Skin epidermis (tissue), 12 donors: ENCODE measurements at regions not wholly inside any gene's neighbourhood (a gene's known extent, or its start where the extent isn't known, plus 50 kb on each side); places are given as distances from the start of the nearest gene placed in this dataset.
A peak's percentile ranks its signal among the peaks of the same experiment; 100 is the strongest.

ENCODE experiments used
- H3K27ac ChIP-seq, 21 experiments: fragments of 200-600 bp; sonication (generic) in 11 of 21; one replicate each; pipeline ENCODE4 v1.5.0; 2020; ENCODE audit warnings: mild to moderate bottlenecking in 3 of 21, inconsistent platforms in 2 of 21, moderate library complexity in 2 of 21
- H3K4me3 ChIP-seq, 7 experiments: fragments of 200-600 bp; sonication (generic) in 2 of 7; one replicate each; pipeline ENCODE4 v1.5.0; 2020; ENCODE audit warnings: inconsistent platforms in 2 of 7, mild to moderate bottlenecking in 2 of 7, moderate library complexity in 1 of 7

GRCh38 chr2:138103156-138103555 lies 138.9 kb downstream of the HNMT start:
- Histone ChIP-seq H3K4me3 (no peak overlapping the region), H3K27ac (no peak overlapping the region)

GRCh38 chr2:138104071-138104470 lies 139.8 kb downstream of the HNMT start:
- H3K27ac ChIP-seq, result no peak overlapping the region
- no peak overlapping the region for H3K4me3 ChIP-seq

- H3K4me3 ChIP-seq, result no peak overlapping the region
- no peak overlapping the region for H3K27ac ChIP-seq
These were observed 141.1 kb downstream of the HNMT start for GRCh38 chr2:138105358-138105757.

GRCh38 chr2:138106606-138107005 lies 142.3 kb downstream of the HNMT start:
- Histone ChIP-seq H3K27ac (no peak overlapping the region), H3K4me3 (no peak overlapping the region)

- H3K27ac ChIP-seq, result no peak overlapping the region
- H3K4me3 ChIP-seq, result no peak overlapping the region
These were observed 143.0 kb downstream of the HNMT start for GRCh38 chr2:138107288-138107687.

- no peak overlapping the region for H3K27ac ChIP-seq
These were observed 146.3 kb downstream of the HNMT start for GRCh38 chr2:138110453-138111083.

GRCh38 chr2:138112536-138112935 lies 148.3 kb downstream of the HNMT start:
- Histone ChIP-seq H3K27ac (no peak overlapping the region), H3K4me3 (no peak overlapping the region)

More at GRCh38 chr2:138110453-138111083, 146.3 kb downstream of the HNMT start:
- no peak overlapping the region for H3K4me3 ChIP-seq

- no peak overlapping the region for H3K4me3 ChIP-seq
- H3K27ac ChIP-seq, result no peak overlapping the region
These were observed 149.7 kb downstream of the HNMT start for GRCh38 chr2:138113871-138114525.

GRCh38 chr2:138115666-138116065 lies 151.4 kb downstream of the HNMT start:
- Histone ChIP-seq H3K4me3 (no peak overlapping the region), H3K27ac (no peak overlapping the region)

GRCh38 chr2:138116456-138116855 lies 152.2 kb downstream of the HNMT start:
- H3K4me3 ChIP-seq, result no peak overlapping the region

GRCh38 chr2:138121666-138122661 lies 157.7 kb downstream of the HNMT start:
- H3K27ac ChIP-seq, result no peak overlapping the region
- H3K4me3 ChIP-seq, result no peak overlapping the region

More at GRCh38 chr2:138116456-138116855, 152.2 kb downstream of the HNMT start:
- no peak overlapping the region for H3K27ac ChIP-seq

GRCh38 chr2:138122891-138123290 lies 158.6 kb downstream of the HNMT start:
- Histone ChIP-seq H3K27ac (peak overlapping the region in 1 of 21 experiments; percentile 9), H3K4me3 (no peak overlapping the region)

GRCh38 chr2:138123741-138124140 lies 159.5 kb downstream of the HNMT start:
- Histone ChIP-seq H3K27ac (no peak overlapping the region), H3K4me3 (no peak overlapping the region)

- Histone ChIP-seq H3K27ac (no peak overlapping the region), H3K4me3 (no peak overlapping the region)
These were observed 160.2 kb downstream of the HNMT start for GRCh38 chr2:138124521-138124920.

GRCh38 chr2:138125306-138126288 lies 161.3 kb downstream of the HNMT start:
- no peak overlapping the region for H3K4me3 ChIP-seq
- no peak overlapping the region for H3K27ac ChIP-seq

GRCh38 chr2:138132108-138132507 lies 167.8 kb downstream of the HNMT start:
- Histone ChIP-seq H3K27ac (no peak overlapping the region), H3K4me3 (no peak overlapping the region)

GRCh38 chr2:138137949-138138348 lies 173.7 kb downstream of the HNMT start:
- Histone ChIP-seq H3K27ac (no peak overlapping the region), H3K4me3 (no peak overlapping the region)

- H3K27ac ChIP-seq, result no peak overlapping the region
These were observed 183.5 kb downstream of the HNMT start for GRCh38 chr2:138147796-138148195.

GRCh38 chr2:138155304-138155703 lies 191.0 kb downstream of the HNMT start:
- Histone ChIP-seq H3K4me3 (no peak overlapping the region), H3K27ac (no peak overlapping the region)

More at GRCh38 chr2:138147796-138148195, 183.5 kb downstream of the HNMT start:
- H3K4me3 ChIP-seq, result no peak overlapping the region
